Smooth muscle cell (in vitro differentiated cells): ENCODE measurements at regions not wholly inside any gene's neighbourhood (a gene's known extent, or its start where the extent isn't known, plus 50 kb on each side); places are given as distances from the start of the nearest gene placed in this dataset.

Source experiments
- DNase-seq: peaks from one replicate; lab custom pipeline; 2025; ENCODE audit not compliant: unreplicated experiment; lab: John Stamatoyannopoulos, UW
- H2AFZ ChIP-seq: fragments of 200-600 bp; sonication (generic); 2 replicates; pipeline ENCODE4 v1.6.0; 2016; ENCODE audit warnings: antibody characterized with exemption, low read depth, mild to moderate bottlenecking
- H3F3A ChIP-seq: fragments of 200-600 bp; sonication (generic); 2 replicates; pipeline ENCODE4 v1.6.0; 2017; ENCODE audit warnings: antibody characterized with exemption, low read depth
- H3K27ac ChIP-seq: fragments of 200-600 bp; sonication (generic); 2 replicates; pipeline ENCODE4 v1.5.1; 2016; ENCODE audit warnings: low read depth, mild to moderate bottlenecking
- H3K27me3 ChIP-seq: fragments of 200-600 bp; sonication (generic); 2 replicates; pipeline ENCODE4 v1.6.1; 2016; ENCODE audit warnings: low read depth, mild to moderate bottlenecking
- H3K36me3 ChIP-seq: fragments of 200-600 bp; sonication (generic); 2 replicates; pipeline ENCODE4 v1.5.1; 2016; ENCODE audit warnings: low read depth
- H3K4me1 ChIP-seq: fragments of 200-600 bp; sonication (generic); 2 replicates; pipeline ENCODE4 v1.5.1; 2016; ENCODE audit warnings: low read depth
- H3K4me2 ChIP-seq: fragments of 200-600 bp; sonication (generic); 2 replicates; pipeline ENCODE4 v1.6.0; 2016; ENCODE audit warnings: mild to moderate bottlenecking
- H3K4me3 ChIP-seq: fragments of 200-600 bp; sonication (generic); 2 replicates; pipeline ENCODE4 v1.5.1; 2016; ENCODE audit warnings: mild to moderate bottlenecking
- H3K79me2 ChIP-seq: fragments of 200-600 bp; sonication (generic); 2 replicates; pipeline ENCODE4 v1.6.0; 2016; ENCODE audit warnings: low read depth, mild to moderate bottlenecking
- H3K9ac ChIP-seq: fragments of 200-600 bp; sonication (generic); 2 replicates; pipeline ENCODE4 v1.6.0; 2016; ENCODE audit warnings: low read depth
- H3K9me3 ChIP-seq: fragments of 200-600 bp; sonication (generic); replicated peaks from 2 replicates; pipeline ENCODE4 v1.5.1; 2016; ENCODE audit warnings: low read depth
- H4K20me1 ChIP-seq: fragments of 200-600 bp; sonication (generic); 2 replicates; pipeline ENCODE4 v1.6.0; 2016; ENCODE audit warnings: low read depth
- WGBS: methylation state at CpG from one replicate; pipeline ENCODE4 v1.1.7; 2016; ENCODE audit warnings: low lambda C conversion rate; 5-methylcytosine and 5-hydroxymethylcytosine counted together
- TF ChIP-seq, protein P1 (sequence below): fragments of 200-600 bp; sonication (generic); IDR thresholded peaks from 2 replicates; pipeline ENCODE4 v1.5.1; 2017; ENCODE audit warnings: borderline replicate concordance, mild to moderate bottlenecking, antibody characterized with exemption; ENCODE audit not compliant: insufficient read depth, poor library complexity, severe bottlenecking

- Histone ChIP-seq H3K9ac (no peak overlapping the region), H4K20me1 (no peaks in the 10 kb centered on the region), H3K4me1 (peaks cover 10% of the 10 kb centered on the region), H3K4me2 (peak overlapping the region; percentile 13), H3K4me3 (no peak overlapping the region), H3F3A (no peaks in the 10 kb centered on the region), H3K27ac (no peak overlapping the region), H3K27me3 (no peaks in the 10 kb centered on the region), H3K36me3 (no peaks in the 10 kb centered on the region), H2AFZ (no peak overlapping the region), H3K9me3 (no peaks in the 10 kb centered on the region), H3K79me2 (no peaks in the 10 kb centered on the region)
- no peak for DNase-seq
- 21% methylated on average over 1 of the region's 1 CpG for WGBS
- TF ChIP-seq, protein P1, sequence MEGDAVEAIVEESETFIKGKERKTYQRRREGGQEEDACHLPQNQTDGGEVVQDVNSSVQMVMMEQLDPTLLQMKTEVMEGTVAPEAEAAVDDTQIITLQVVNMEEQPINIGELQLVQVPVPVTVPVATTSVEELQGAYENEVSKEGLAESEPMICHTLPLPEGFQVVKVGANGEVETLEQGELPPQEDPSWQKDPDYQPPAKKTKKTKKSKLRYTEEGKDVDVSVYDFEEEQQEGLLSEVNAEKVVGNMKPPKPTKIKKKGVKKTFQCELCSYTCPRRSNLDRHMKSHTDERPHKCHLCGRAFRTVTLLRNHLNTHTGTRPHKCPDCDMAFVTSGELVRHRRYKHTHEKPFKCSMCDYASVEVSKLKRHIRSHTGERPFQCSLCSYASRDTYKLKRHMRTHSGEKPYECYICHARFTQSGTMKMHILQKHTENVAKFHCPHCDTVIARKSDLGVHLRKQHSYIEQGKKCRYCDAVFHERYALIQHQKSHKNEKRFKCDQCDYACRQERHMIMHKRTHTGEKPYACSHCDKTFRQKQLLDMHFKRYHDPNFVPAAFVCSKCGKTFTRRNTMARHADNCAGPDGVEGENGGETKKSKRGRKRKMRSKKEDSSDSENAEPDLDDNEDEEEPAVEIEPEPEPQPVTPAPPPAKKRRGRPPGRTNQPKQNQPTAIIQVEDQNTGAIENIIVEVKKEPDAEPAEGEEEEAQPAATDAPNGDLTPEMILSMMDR, result no peak
These were observed 131.6 kb upstream of the EMCN start for GRCh38 chr4:100649417-100649816.

GRCh38 chr4:100644150-100644549 lies 126.3 kb upstream of the EMCN start:
- Histone ChIP-seq H4K20me1 (no peaks in the 10 kb centered on the region), H3K4me2 (no peak overlapping the region), H3K27me3 (no peaks in the 10 kb centered on the region), H2AFZ (no peak overlapping the region), H3K4me3 (no peak overlapping the region), H3K4me1 (peaks cover 3% of the 10 kb centered on the region), H3K36me3 (no peaks in the 10 kb centered on the region), H3K79me2 (no peaks in the 10 kb centered on the region), H3F3A (no peaks in the 10 kb centered on the region), H3K9me3 (no peaks in the 10 kb centered on the region), H3K9ac (no peak overlapping the region), H3K27ac (no peak overlapping the region)
- DNase-seq, result no peak
- WGBS, result 86% methylated on average over 3 of the region's 3 CpGs
- TF ChIP-seq, protein P1, result no peak

GRCh38 chr4:100641336-100641735 lies 123.5 kb upstream of the EMCN start:
- H3F3A ChIP-seq, result no peaks in the 10 kb centered on the region
- no peaks in the 10 kb centered on the region for H3K4me1 ChIP-seq
- H2AFZ ChIP-seq, result no peak overlapping the region
- H3K27me3 ChIP-seq, result no peaks in the 10 kb centered on the region
- peaks cover 3% of the 10 kb centered on the region for H3K9me3 ChIP-seq
- H3K4me3 ChIP-seq, result no peak overlapping the region
- H4K20me1 ChIP-seq, result no peaks in the 10 kb centered on the region
- TF ChIP-seq, protein P1, result no peak
- no peak overlapping the region for H3K9ac ChIP-seq
- no peak overlapping the region for H3K27ac ChIP-seq
- no peak for DNase-seq
- H3K4me2 ChIP-seq, result no peak overlapping the region
- no peaks in the 10 kb centered on the region for H3K79me2 ChIP-seq
- no peaks in the 10 kb centered on the region for H3K36me3 ChIP-seq

- Histone ChIP-seq H3K4me2 (no peak overlapping the region), H3K4me1 (no peaks in the 10 kb centered on the region), H2AFZ (no peak overlapping the region), H3K79me2 (no peaks in the 10 kb centered on the region), H3K36me3 (no peaks in the 10 kb centered on the region), H3K4me3 (no peak overlapping the region), H3K9me3 (peaks cover 3% of the 10 kb centered on the region), H3F3A (no peaks in the 10 kb centered on the region), H3K27ac (no peak overlapping the region), H3K27me3 (no peaks in the 10 kb centered on the region), H3K9ac (no peak overlapping the region), H4K20me1 (no peaks in the 10 kb centered on the region)
- TF ChIP-seq, protein P1, result no peak
- DNase-seq, result no peak
These were observed 118.1 kb upstream of the EMCN start for GRCh38 chr4:100635899-100636298.
